ENCODE measurements at regions not wholly inside any gene's neighbourhood (a gene's known extent, or its start where the extent isn't known, plus 50 kb on each side); places are given as distances from the start of the nearest gene placed in this dataset.

DNA sequence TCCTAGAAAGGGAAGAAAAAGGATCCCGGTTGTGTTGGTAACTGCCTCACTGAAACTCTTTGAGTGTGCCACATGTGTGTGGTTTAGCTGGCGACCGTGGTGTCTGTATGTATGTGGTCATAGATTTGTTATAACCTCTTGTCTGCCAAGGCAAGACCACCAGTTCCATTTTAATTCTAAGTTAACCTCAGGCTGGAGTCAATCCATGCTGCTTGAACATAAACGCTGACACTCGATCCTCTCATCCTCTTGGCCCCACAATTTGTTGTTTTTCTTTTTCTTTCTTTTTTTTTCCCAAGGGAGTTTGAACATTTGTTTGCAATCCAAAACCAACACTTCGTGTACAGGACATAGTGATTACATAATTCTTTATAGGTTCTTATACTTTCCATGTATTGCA lies 318.9 kb upstream of the JAG1 start:
- Histone ChIP-seq H3F3A (ENCODE audit: insufficient read depth, low read length) (no peaks in the 10 kb centered on the region), H3K27ac (ENCODE audit: low read length) (no peak overlapping the region), H2AFZ (ENCODE audit: low read length) (no peak overlapping the region), H3K4me3 (ENCODE audit: low read length) (no peak overlapping the region), H3K9me2 (replicated peaks; ENCODE audit: insufficient read depth, low read length) (no peaks in the 10 kb centered on the region), H3K79me2 (ENCODE audit: low read length) (no peaks in the 10 kb centered on the region), H3K9me3 (replicated peaks; ENCODE audit: insufficient read depth, low read length) (no peaks in the 10 kb centered on the region), H3K36me3 (replicated peaks; ENCODE audit: insufficient read depth, low read length) (no peaks in the 10 kb centered on the region), H3K4me2 (ENCODE audit: low read depth, low read length) (no peak overlapping the region), H3K4me1 (ENCODE audit: low read length) (no peaks in the 10 kb centered on the region), H3K9ac (ENCODE audit: low read length) (no peak overlapping the region), H3K27me3 (replicated peaks; ENCODE audit: insufficient read depth, low read length) (no peaks in the 10 kb centered on the region), H4K20me1 (ENCODE audit: insufficient read depth, low read length) (no peaks in the 10 kb centered on the region)
- TF ChIP-seq, protein P1, sequence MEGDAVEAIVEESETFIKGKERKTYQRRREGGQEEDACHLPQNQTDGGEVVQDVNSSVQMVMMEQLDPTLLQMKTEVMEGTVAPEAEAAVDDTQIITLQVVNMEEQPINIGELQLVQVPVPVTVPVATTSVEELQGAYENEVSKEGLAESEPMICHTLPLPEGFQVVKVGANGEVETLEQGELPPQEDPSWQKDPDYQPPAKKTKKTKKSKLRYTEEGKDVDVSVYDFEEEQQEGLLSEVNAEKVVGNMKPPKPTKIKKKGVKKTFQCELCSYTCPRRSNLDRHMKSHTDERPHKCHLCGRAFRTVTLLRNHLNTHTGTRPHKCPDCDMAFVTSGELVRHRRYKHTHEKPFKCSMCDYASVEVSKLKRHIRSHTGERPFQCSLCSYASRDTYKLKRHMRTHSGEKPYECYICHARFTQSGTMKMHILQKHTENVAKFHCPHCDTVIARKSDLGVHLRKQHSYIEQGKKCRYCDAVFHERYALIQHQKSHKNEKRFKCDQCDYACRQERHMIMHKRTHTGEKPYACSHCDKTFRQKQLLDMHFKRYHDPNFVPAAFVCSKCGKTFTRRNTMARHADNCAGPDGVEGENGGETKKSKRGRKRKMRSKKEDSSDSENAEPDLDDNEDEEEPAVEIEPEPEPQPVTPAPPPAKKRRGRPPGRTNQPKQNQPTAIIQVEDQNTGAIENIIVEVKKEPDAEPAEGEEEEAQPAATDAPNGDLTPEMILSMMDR (IDR thresholded peaks at IDR 0.05; ENCODE audit: low read length), result no peak
- no peak for TF ChIP-seq EZH2phosphoT487 (IDR thresholded peaks at IDR 0.05; ENCODE audit: low read length)
- TF ChIP-seq EZH2 (optimal IDR thresholded peaks at IDR 0.05; ENCODE audit: low read depth, low read length), result no peak
- no peak for DNase-seq

DNA sequence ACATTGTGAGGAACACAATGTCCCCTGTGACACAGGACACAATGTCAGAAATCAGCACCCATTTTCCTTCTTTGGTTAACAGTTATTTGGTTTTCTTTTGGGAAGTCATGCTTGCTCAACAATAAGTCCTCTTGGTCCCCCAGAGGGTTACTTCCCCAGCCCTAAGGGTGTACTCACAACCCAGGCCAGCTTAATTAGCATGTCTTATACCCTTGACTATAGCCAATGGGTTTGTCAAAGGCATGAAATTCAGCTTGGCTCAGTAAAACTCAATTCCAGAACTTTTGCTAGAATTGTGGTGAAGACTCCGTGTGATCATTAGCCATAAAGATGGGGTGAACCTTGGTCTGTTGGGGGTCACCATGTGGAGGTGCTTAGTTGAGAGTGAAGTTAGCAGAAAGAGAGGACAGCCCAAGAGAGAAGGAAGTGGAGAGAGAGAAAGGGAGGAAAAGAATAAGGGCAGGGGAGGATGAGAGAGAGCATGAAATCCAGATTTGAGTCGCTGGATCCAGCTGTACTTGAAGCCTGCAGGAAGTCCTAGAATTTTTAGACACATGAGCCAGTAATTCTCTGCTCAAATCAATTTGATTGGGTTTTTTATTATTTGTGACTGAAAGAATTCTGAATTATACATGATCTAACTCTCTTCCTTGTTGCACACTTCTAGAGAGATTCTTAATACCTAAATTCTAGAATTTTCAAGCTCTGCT lies 321.3 kb upstream of the JAG1 start:
- Histone ChIP-seq H3K9ac (ENCODE audit: low read length) (no peak overlapping the region), H4K20me1 (ENCODE audit: insufficient read depth, low read length) (no peaks in the 10 kb centered on the region), H3K9me2 (replicated peaks; ENCODE audit: insufficient read depth, low read length) (no peaks in the 10 kb centered on the region), H3K4me1 (ENCODE audit: low read length) (no peaks in the 10 kb centered on the region), H3K36me3 (replicated peaks; ENCODE audit: insufficient read depth, low read length) (no peaks in the 10 kb centered on the region), H3F3A (ENCODE audit: insufficient read depth, low read length) (no peaks in the 10 kb centered on the region), H3K27ac (ENCODE audit: low read length) (no peak overlapping the region), H3K79me2 (ENCODE audit: low read length) (no peaks in the 10 kb centered on the region), H3K4me3 (ENCODE audit: low read length) (no peak overlapping the region), H2AFZ (ENCODE audit: low read length) (no peak overlapping the region), H3K27me3 (replicated peaks; ENCODE audit: insufficient read depth, low read length) (no peaks in the 10 kb centered on the region), H3K4me2 (ENCODE audit: low read depth, low read length) (no peak overlapping the region), H3K9me3 (replicated peaks; ENCODE audit: insufficient read depth, low read length) (no peaks in the 10 kb centered on the region)
- TF ChIP-seq EZH2phosphoT487 (IDR thresholded peaks at IDR 0.05; ENCODE audit: low read length) (no peak), EZH2 (optimal IDR thresholded peaks at IDR 0.05; ENCODE audit: low read depth, low read length) (no peak)
- TF ChIP-seq, protein P1 (IDR thresholded peaks at IDR 0.05; ENCODE audit: low read length), result no peak
- no peak for DNase-seq

DNA sequence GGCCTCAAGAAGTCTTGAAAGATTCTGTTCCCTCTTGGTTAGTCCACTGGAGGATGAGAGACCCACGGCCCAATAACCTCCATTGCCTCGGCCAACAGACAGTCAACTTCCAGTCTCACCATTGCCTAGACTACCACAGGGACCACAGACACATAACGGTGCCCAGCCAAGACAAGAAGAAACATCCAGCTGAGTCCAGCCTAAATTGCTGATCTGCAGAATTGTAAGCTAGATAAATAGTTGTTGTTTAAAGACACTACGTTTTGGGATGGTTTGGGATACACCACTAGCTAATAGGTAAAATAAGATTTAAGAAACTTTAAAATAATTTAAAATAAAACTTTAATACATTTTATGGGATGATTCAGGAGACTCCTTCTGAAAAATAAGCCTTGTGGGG lies 324.7 kb upstream of the JAG1 start:
- Histone ChIP-seq H3K36me3 (replicated peaks; ENCODE audit: insufficient read depth, low read length) (no peaks in the 10 kb centered on the region), H3K79me2 (ENCODE audit: low read length) (no peaks in the 10 kb centered on the region), H3K9ac (ENCODE audit: low read length) (no peak overlapping the region), H3K4me3 (ENCODE audit: low read length) (no peak overlapping the region), H3K9me3 (replicated peaks; ENCODE audit: insufficient read depth, low read length) (no peaks in the 10 kb centered on the region), H3K4me1 (ENCODE audit: low read length) (no peaks in the 10 kb centered on the region), H3K4me2 (ENCODE audit: low read depth, low read length) (no peak overlapping the region), H3F3A (ENCODE audit: insufficient read depth, low read length) (no peaks in the 10 kb centered on the region), H2AFZ (ENCODE audit: low read length) (no peak overlapping the region), H3K27ac (ENCODE audit: low read length) (no peak overlapping the region), H3K27me3 (replicated peaks; ENCODE audit: insufficient read depth, low read length) (no peaks in the 10 kb centered on the region), H4K20me1 (ENCODE audit: insufficient read depth, low read length) (no peaks in the 10 kb centered on the region), H3K9me2 (replicated peaks; ENCODE audit: insufficient read depth, low read length) (no peaks in the 10 kb centered on the region)
- no peak for DNase-seq
- TF ChIP-seq, protein P1 (IDR thresholded peaks at IDR 0.05; ENCODE audit: low read length), result no peak
- no peak for TF ChIP-seq EZH2phosphoT487 (IDR thresholded peaks at IDR 0.05; ENCODE audit: low read length)
- no peak for TF ChIP-seq EZH2 (optimal IDR thresholded peaks at IDR 0.05; ENCODE audit: low read depth, low read length)
